Effector memory CD8-positive, alpha-beta T cell (primary cell): ENCODE measurements at regions not wholly inside any gene's neighbourhood (a gene's known extent, or its start where the extent isn't known, plus 50 kb on each side); places are given as distances from the start of the nearest gene placed in this dataset.

Experiments used
- ATAC-seq: fragments of 150-1000 bp; cut with Tn5 transposase; replicated peaks from 2 replicates; pipeline ENCODE4 v1.10.0; 2021; ENCODE audit warnings: mild to moderate bottlenecking, moderate library complexity
- DNase-seq, 3 experiments: peaks; one replicate each; pipeline ENCODE4 v3.0.0; 2021
- H3K27ac Mint-ChIP-seq, 2 donors: one replicate each; pipeline ENCODE4 v1.8.0; 2022; ENCODE audit warnings: mild to moderate bottlenecking in 2 of 2, mixed read lengths in 2 of 2, moderate library complexity in 2 of 2
- H3K27me3 Mint-ChIP-seq, 2 donors: one replicate each; pipeline ENCODE4 v1.8.0; 2022; ENCODE audit warnings: mixed read lengths in 2 of 2
- H3K36me3 Mint-ChIP-seq: one replicate; pipeline ENCODE4 v1.8.0; 2022; ENCODE audit warnings: mild to moderate bottlenecking, moderate library complexity, mixed read lengths; ENCODE audit not compliant: insufficient read depth
- H3K4me1 Mint-ChIP-seq, 2 donors: one replicate each; pipeline ENCODE4 v1.8.0; 2022; ENCODE audit warnings: low read depth in 2 of 2, mixed read lengths in 2 of 2
- H3K4me3 Mint-ChIP-seq, 2 donors: one replicate each; pipeline ENCODE4 v1.8.0; 2022; ENCODE audit warnings: mild to moderate bottlenecking in 2 of 2, mixed read lengths in 2 of 2, moderate library complexity in 2 of 2
- H3K9me3 Mint-ChIP-seq, 2 donors: one replicate each; pipeline ENCODE4 v1.8.0; 2022; ENCODE audit warnings: mixed read lengths in 2 of 2

GRCh38 chr2:128717758-128718710 is 399.4 kb upstream of the HS6ST1 start:
- H3K36me3 Mint-ChIP-seq: no peaks in the 10 kb centered on the region
- no peak overlapping the region for H3K4me3 Mint-ChIP-seq
- no peaks in the 10 kb centered on the region for H3K9me3 Mint-ChIP-seq
- H3K4me1 Mint-ChIP-seq: no peaks in the 10 kb centered on the region
- no peak overlapping the region for H3K27ac Mint-ChIP-seq
- ATAC-seq (no peak), DNase-seq (no peak)
- peaks cover 25 to 40% of the 10 kb centered on the region in 2 donors for H3K27me3 Mint-ChIP-seq

DNA sequence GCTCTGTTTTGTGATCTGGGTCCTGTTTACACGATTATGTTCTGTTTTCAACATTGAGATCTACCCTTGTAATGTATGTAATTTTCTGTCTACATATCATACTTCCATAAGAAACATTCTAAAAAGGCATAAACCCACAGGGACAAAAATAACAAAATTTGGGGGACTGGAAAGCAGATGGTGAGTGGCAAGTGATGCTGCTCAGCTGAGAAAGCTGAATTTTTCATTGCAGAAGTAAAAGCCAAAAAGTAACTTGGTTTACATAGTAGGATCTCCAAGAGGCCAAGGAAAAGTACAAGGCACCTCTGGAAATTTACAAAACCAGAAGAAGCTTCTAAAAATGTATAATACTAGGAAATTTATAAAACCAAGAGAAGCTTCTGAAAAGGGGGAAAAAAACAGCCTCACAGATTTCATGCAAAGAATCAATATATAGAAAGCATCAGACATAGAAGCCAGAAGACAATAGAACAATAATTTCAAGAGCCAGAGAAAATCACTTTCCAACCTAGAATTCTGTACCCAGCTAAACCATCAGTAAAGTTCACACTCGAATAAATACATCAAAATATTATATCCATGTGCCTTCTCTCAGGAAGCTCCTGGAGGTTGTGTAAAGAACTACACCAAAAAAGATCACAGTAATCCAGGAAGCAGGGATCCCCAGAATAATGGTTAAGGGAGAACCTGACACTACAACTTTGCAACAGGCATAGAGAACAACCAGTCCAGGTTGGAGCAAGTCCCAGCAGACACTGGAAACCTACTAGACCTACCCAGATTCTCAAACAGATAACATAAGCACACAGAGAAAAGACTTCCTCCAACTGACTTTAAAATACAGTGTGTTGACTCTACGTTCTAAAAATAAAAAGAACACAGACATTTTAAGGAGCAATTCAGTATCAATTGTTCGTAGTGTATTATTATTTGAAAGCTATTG is 401.7 kb upstream of the HS6ST1 start:
- DNase-seq (no peak), ATAC-seq (no peak)
- Mint-ChIP-seq H3K9me3 (no peaks in the 10 kb centered on the region), H3K4me3 (no peak overlapping the region), H3K27ac (no peak overlapping the region), H3K27me3 (peaks cover 17 to 23% of the 10 kb centered on the region in 2 donors), H3K4me1 (no peaks in the 10 kb centered on the region), H3K36me3 (no peaks in the 10 kb centered on the region)

GRCh38 chr2:128721096-128721495 is 402.4 kb upstream of the HS6ST1 start:
- H3K27ac Mint-ChIP-seq: no peak overlapping the region
- H3K4me3 Mint-ChIP-seq: no peak overlapping the region
- peaks cover 15 to 16% of the 10 kb centered on the region in 2 donors for H3K27me3 Mint-ChIP-seq
- ATAC-seq (no peak), DNase-seq (no peak)
- H3K4me1 Mint-ChIP-seq: no peaks in the 10 kb centered on the region
- H3K9me3 Mint-ChIP-seq: no peaks in the 10 kb centered on the region
- no peaks in the 10 kb centered on the region for H3K36me3 Mint-ChIP-seq

- no peak overlapping the region for H3K4me3 Mint-ChIP-seq
- DNase-seq: no peak
- H3K9me3 Mint-ChIP-seq: no peaks in the 10 kb centered on the region
- H3K27me3 Mint-ChIP-seq: peaks cover 3 to 15% of the 10 kb centered on the region in 2 donors
- no peaks in the 10 kb centered on the region for H3K36me3 Mint-ChIP-seq
- no peaks in the 10 kb centered on the region for H3K4me1 Mint-ChIP-seq
- ATAC-seq: no peak
- H3K27ac Mint-ChIP-seq: no peak overlapping the region
Observed at GRCh38 chr2:128722489-128722888, 403.8 kb upstream of the HS6ST1 start.

DNA sequence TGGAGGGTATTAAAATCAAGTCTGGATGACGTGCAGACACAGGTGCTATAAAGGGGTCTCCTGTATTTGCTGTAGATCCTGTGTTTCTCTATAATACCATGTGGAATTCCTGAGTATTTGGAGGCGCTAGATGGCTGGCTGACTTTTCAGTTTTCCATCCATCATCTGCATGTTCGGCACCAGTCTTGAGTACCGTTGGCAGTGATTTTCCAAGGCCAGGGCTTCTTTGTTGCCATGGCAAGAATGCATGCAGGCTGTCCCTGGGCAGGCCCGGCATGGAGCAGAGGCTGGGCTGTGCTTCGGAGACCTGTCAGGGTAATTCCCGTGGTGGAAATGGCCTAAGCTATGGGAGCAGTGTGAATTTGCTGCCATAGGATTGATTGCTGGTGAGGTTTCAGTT is 405.9 kb upstream of the HS6ST1 start:
- no peak for DNase-seq
- Mint-ChIP-seq H3K36me3 (no peaks in the 10 kb centered on the region), H3K27me3 (peaks cover 0 to 7% of the 10 kb centered on the region in 2 donors), H3K9me3 (peaks cover 0 to 7% of the 10 kb centered on the region in 2 donors), H3K4me1 (no peaks in the 10 kb centered on the region), H3K27ac (no peak overlapping the region), H3K4me3 (no peak overlapping the region)
- ATAC-seq: no peak

DNA sequence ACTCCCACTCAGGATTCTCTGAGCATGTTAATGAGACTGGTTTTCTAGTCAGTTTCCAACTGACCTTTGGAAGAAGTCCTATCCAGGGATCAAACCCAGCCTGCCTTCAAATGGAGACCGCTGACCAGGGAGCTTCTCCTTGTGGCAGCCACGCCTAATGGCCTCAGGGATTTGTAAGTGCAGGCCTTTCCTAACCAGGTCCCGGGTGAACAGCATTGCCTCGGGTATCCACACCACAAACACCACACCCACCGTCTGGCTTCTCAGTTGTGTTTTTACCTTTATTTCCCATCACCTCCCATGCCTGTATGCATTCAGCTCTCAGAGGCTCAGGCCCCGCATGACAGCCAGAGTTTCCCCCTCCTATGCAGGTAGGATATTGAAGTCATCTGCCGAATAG is 406.3 kb upstream of the HS6ST1 start:
- peaks cover 0 to 7% of the 10 kb centered on the region in 2 donors for H3K27me3 Mint-ChIP-seq
- no peak overlapping the region for H3K27ac Mint-ChIP-seq
- H3K36me3 Mint-ChIP-seq: no peaks in the 10 kb centered on the region
- no peak overlapping the region for H3K4me3 Mint-ChIP-seq
- DNase-seq: no peak
- H3K4me1 Mint-ChIP-seq: no peaks in the 10 kb centered on the region
- ATAC-seq: no peak
- peaks cover 0 to 7% of the 10 kb centered on the region in 2 donors for H3K9me3 Mint-ChIP-seq

GRCh38 chr2:128726236-128726635 is 407.6 kb upstream of the HS6ST1 start:
- Mint-ChIP-seq H3K36me3 (no peaks in the 10 kb centered on the region), H3K9me3 (peaks cover 0 to 7% of the 10 kb centered on the region in 2 donors), H3K27me3 (peaks cover 0 to 7% of the 10 kb centered on the region in 2 donors), H3K27ac (no peak overlapping the region), H3K4me1 (no peaks in the 10 kb centered on the region), H3K4me3 (no peak overlapping the region)
- ATAC-seq (no peak), DNase-seq (no peak)

DNA sequence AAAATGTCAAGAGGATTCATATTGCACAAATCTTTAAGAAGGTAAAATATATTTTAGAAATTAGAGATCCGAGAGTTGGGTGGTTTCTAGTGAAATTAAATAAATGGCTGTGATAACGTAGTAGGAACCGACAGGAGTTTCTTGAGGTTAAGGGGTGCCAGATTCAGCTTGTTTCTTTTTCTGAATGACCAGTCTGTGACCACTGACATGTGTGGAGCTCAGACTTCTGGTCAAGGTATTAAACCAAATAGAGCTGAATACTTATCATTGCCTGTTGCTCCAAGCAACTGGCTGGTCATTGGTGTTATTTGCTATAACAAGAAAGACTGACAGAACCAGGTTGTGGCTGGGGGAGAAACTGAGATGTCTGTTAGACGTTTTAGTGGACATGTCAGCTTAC is 408.2 kb upstream of the HS6ST1 start:
- Mint-ChIP-seq H3K4me3 (no peak overlapping the region), H3K27ac (no peak overlapping the region)

GRCh38 chr2:128727404-128727803 is 408.7 kb upstream of the HS6ST1 start:
- H3K4me3 Mint-ChIP-seq: no peak overlapping the region
- peaks cover 0 to 7% of the 10 kb centered on the region in 2 donors for H3K9me3 Mint-ChIP-seq
- ATAC-seq (no peak), DNase-seq (no peak)
- peaks cover 7 to 11% of the 10 kb centered on the region in 2 donors for H3K27me3 Mint-ChIP-seq
- H3K36me3 Mint-ChIP-seq: no peaks in the 10 kb centered on the region
- no peaks in the 10 kb centered on the region for H3K4me1 Mint-ChIP-seq
- H3K27ac Mint-ChIP-seq: no peak overlapping the region

More for the DNA sequence above, 408.2 kb upstream of the HS6ST1 start:
- Mint-ChIP-seq H3K9me3 (peaks cover 0 to 7% of the 10 kb centered on the region in 2 donors), H3K36me3 (no peaks in the 10 kb centered on the region), H3K4me1 (no peaks in the 10 kb centered on the region), H3K27me3 (peaks cover 6 to 7% of the 10 kb centered on the region in 2 donors)
- ATAC-seq: no peak
- DNase-seq: no peak

DNA sequence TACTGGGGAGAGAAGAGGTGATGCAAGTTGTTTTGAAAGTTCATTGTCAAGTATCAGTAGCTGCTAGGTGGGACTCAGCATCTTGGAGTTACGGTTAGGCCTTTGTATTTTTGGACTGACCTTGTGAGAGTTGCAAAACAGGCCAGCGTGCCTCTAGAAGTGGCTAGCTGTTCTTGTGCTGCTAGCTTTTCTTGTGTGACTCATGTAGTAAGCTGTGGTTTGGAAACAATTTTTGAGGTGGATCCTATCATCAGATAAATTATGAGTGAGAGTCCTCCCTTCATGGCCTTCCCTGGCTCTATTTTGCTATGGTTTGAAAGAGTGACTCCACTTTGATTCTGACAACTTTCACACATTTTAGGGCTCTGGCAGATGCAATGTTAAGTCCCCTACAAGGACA is 409.2 kb upstream of the HS6ST1 start:
- H3K27ac Mint-ChIP-seq: no peak overlapping the region
- peaks cover 0 to 7% of the 10 kb centered on the region in 2 donors for H3K9me3 Mint-ChIP-seq
- ATAC-seq (no peak), DNase-seq (no peak)
- no peak overlapping the region for H3K4me3 Mint-ChIP-seq
- no peaks in the 10 kb centered on the region for H3K36me3 Mint-ChIP-seq
- no peaks in the 10 kb centered on the region for H3K4me1 Mint-ChIP-seq
- peaks cover 7 to 15% of the 10 kb centered on the region in 2 donors for H3K27me3 Mint-ChIP-seq

DNA sequence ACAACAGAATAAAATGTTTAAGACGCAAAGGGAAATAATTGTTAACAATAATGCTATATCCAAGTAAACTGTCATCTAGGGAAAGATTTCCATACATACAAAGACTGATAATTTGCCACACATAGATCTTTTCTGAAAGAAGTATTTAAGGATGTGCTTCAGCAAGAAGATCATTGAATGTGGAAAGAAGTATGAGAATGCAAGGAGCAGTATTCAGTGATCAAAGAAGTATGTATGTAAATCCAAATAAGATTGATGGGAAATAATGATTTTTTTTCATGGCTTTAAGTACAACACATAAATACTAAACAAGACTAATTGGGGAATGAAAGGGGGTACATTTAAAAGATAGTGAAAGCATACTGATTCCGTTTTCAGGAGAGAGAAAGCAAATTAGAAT is 410.4 kb upstream of the HS6ST1 start:
- ATAC-seq (no peak), DNase-seq (no peak)
- Mint-ChIP-seq H3K4me1 (no peaks in the 10 kb centered on the region), H3K27ac (no peak overlapping the region), H3K9me3 (peaks cover 0 to 7% of the 10 kb centered on the region in 2 donors), H3K36me3 (no peaks in the 10 kb centered on the region), H3K27me3 (peaks cover 7 to 25% of the 10 kb centered on the region in 2 donors), H3K4me3 (no peak overlapping the region)

- no peak overlapping the region for H3K27ac Mint-ChIP-seq
- peaks cover 0 to 11% of the 10 kb centered on the region in 2 donors for H3K4me1 Mint-ChIP-seq
- ATAC-seq: no peak
- no peak overlapping the region for H3K4me3 Mint-ChIP-seq
- H3K36me3 Mint-ChIP-seq: no peaks in the 10 kb centered on the region
- H3K9me3 Mint-ChIP-seq: peaks cover 0 to 7% of the 10 kb centered on the region in 2 donors
- peaks cover 10 to 55% of the 10 kb centered on the region in 2 donors for H3K27me3 Mint-ChIP-seq
- no peak for DNase-seq
Observed at GRCh38 chr2:128731994-128732650, 413.5 kb upstream of the HS6ST1 start.

DNA sequence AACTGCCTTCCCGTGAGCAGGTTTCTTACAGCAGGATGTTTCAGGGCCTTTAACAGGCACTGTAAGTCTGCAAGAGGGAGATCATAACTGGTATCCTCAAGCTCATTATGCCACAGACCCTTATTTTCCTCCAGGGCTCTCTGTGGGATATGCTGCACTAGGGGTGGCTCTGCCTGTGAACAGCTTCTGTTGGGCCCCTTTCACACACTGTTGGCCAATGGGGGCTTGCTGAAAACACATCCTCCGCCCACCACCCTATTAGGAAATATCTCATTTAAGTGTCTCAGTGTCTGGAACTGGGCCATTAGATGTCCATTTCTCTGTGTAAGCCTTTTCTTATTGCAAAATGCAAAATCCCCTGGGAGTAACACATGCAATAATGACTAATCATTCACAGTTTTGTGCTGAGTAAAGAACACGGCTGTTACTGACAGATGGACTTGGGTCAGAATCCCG is 414.3 kb upstream of the HS6ST1 start:
- Mint-ChIP-seq H3K27me3 (peaks cover 10 to 55% of the 10 kb centered on the region in 2 donors), H3K36me3 (no peaks in the 10 kb centered on the region), H3K9me3 (peaks cover 0 to 7% of the 10 kb centered on the region in 2 donors), H3K27ac (no peak overlapping the region), H3K4me1 (peaks cover 0 to 11% of the 10 kb centered on the region in 2 donors), H3K4me3 (no peak overlapping the region)
- no peak for ATAC-seq
- no peak for DNase-seq
